ENCODE measurements at regions not wholly inside any gene's neighbourhood (a gene's known extent, or its start where the extent isn't known, plus 50 kb on each side); places are given as distances from the start of the nearest gene placed in this dataset.
"Not testable (repeated sequence)": the region's sequence is repeated elsewhere in the genome, so short reads cannot be mapped to it uniquely, and the experiment has no call there.

DNA sequence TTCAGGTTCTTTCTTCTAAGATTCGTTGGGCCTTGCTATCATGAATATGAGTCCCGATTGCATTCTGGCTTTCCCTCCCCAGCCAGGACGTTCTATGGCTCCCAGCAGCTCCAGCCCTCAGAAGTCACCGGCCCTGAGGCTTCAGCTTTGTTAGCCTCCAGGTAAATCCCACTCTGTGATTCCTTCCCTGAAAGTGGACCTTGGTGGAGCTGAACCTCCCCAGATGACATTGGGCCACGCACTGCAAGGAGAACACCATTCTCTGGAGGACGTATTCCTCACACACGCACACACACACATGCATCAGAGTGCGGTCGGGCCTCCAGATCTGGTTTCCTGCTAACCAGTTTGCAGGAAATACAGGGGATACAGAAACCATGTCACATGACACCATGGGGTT is 487.3 kb upstream of the CDH4 start:
- no peak for DNase-seq (ENCODE audit: extremely low read depth in 1 of 11, low read depth in 9 of 11, low spot score in 4 of 11)

DNA sequence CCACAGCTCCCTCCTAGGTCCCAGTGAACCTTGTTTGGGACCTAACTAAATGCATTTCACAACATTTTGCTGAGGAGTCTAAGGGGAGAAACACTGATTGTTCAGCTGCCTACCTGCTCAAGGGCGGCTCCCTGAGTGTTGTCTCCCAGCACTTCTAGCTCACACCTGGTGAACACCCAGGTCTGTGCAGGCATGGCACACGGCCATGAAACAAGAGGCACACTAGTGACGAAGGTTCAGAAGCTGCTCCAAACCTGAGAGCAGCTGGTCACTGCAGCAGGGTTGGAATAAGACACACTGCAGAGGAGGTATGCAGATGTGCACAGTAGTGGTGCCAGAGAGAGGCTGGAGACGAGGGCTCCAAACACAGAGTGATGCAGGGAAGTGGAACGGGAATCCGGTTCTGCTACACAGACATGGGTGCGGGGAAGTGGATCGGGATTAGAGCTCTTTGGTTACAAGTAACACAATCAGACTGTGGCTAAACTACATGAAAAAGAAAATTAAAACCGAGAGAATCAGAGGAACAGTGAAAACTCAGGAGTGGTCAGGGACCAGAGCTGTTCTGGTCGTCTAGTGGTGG is 486.1 kb upstream of the CDH4 start:
- no peak for DNase-seq (ENCODE audit: extremely low read depth in 1 of 11, low read depth in 9 of 11, low spot score in 4 of 11)

GRCh38 chr20:60768216-60768615 is 483.8 kb upstream of the CDH4 start:
- DNase-seq (ENCODE audit: extremely low read depth in 1 of 11, low read depth in 9 of 11, low spot score in 4 of 11) = no peak

DNA sequence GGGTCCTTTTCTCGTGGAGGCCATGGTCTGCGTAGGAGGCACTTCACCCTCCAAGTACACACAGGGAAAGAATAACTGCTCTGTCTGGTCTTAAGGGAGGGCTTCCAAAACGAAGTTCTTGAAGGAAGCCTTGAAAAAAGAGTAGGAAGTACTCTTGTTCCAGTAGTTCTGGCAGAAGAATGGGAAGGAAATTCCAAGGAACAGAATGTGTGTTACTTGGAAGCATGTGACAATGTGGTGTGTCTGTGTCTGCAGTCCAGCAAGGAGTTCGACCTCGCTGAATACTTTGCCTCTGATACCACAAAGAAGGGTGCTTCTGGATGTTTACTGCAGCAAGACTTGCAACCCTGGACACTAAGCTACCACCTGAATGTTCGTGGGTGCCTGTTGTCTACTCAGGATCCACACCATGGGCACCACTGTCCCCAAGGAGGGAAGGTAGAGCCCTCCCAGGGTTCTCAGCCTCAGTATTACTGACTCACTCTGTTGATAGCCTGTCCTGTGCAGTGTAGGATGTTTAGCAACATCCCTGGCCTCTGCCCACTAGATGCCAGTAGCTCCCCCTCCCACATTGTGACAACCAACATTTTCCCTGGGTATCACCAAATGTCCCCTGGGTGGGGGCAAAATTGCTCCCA is 471.6 kb upstream of the CDH4 start:
- no peak for DNase-seq (ENCODE audit: extremely low read depth in 1 of 11, low read depth in 9 of 11, low spot score in 4 of 11)

GRCh38 chr20:60782959-60783625 is 469.0 kb upstream of the CDH4 start:
- no peak for DNase-seq (ENCODE audit: extremely low read depth in 1 of 11, low read depth in 9 of 11, low spot score in 4 of 11)

DNA sequence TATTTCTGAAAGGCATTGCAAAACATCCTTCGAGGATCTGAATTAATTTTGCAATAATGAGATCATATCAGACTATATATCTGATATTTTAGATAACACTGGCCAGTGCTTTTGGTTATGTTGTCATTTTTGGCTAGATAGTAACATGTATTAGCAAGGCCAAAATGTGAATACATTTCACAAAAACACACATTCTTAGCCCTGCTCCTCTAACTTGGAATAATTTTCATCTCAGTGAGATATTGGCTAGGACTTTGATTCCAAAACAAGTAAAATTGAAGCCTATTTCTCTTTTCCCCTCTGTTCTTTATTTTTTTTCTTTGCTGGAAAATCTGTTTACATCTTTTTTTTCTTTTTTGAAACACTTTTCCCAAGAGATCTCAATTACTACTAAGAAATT is 466.8 kb upstream of the CDH4 start:
- no peak for DNase-seq (ENCODE audit: extremely low read depth in 1 of 11, low read depth in 9 of 11, low spot score in 4 of 11)

- DNase-seq (ENCODE audit: extremely low read depth in 1 of 11, low read depth in 9 of 11, low spot score in 4 of 11) = no peak
Measured at GRCh38 chr20:60785785-60786184, 466.3 kb upstream of the CDH4 start.

- DNase-seq (ENCODE audit: extremely low read depth in 1 of 11, low read depth in 9 of 11, low spot score in 4 of 11) = no peak
Measured at GRCh38 chr20:60786686-60787217, 465.3 kb upstream of the CDH4 start.

DNA sequence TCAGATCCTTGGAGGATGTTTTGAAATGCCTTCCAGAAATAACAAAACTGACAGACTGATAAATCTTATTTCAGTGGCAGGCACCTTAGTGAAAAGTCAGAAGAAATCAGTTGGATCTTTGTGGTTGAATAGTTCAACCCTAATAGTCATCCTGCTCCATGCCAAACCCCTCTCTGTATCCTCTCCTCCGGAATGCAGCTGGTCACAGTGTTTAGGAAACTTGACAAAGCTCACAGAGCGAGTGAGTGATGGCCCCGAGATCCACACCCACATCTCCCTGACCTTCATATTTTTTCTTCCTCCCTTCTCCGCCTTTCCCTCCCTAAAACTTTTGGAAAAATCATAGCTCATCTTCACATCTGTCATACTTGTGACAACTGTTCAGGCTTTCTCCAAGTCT is 464.8 kb upstream of the CDH4 start:
- DNase-seq (ENCODE audit: extremely low read depth in 1 of 11, low read depth in 9 of 11, low spot score in 4 of 11) = no peak

GRCh38 chr20:60788070-60788469 is 464.0 kb upstream of the CDH4 start:
- DNase-seq (ENCODE audit: extremely low read depth in 1 of 11, low read depth in 9 of 11, low spot score in 4 of 11) = no peak

GRCh38 chr20:60789399-60789798 is 462.7 kb upstream of the CDH4 start:
- no peak for DNase-seq (ENCODE audit: extremely low read depth in 1 of 11, low read depth in 9 of 11, low spot score in 4 of 11)

GRCh38 chr20:60790339-60790738 is 461.7 kb upstream of the CDH4 start:
- not testable (repeated sequence) for DNase-seq (ENCODE audit: extremely low read depth in 1 of 11, low read depth in 9 of 11, low spot score in 4 of 11)

GRCh38 chr20:60791823-60792222 is 460.2 kb upstream of the CDH4 start:
- no peak for DNase-seq (ENCODE audit: extremely low read depth in 1 of 11, low read depth in 9 of 11, low spot score in 4 of 11)

DNA sequence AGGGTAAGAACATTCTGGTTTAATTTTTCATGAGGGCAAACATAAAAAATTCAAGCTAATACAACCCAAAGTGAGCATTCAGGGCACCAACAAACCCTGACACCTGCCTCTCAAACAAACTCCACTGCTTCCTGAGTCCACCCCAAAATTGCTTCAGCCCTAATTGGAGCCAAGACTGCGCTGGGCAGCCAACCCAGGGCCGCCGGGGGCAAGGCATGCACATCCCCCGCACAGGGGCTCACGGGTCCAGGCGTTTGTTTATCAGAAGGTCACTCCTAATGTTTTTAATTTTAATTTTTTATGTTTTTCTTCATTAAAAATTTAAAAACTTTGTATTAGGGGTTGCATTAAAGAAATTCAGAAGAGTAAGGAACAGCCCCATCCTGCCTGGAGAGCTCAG is 459.1 kb upstream of the CDH4 start:
- DNase-seq (ENCODE audit: extremely low read depth in 1 of 11, low read depth in 9 of 11, low spot score in 4 of 11) = no peak

DNA sequence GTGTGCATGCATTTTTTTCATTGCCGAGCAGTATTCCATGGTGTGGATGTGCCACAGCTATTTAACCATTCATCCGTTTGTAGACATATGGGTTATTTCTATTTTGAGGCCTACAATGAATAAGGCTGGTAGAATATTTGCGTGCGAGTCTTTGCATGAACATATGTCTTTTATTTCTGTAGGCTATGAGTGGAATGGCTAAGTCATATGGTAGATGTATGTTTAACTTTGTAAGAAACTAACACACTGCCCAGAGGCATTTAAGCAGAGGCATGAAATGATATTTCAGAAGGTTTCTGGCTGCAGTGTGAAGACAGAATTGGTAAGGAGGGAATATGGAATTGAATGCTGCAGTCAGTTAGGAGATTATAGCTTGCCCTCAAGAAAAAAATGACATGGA is 457.4 kb upstream of the CDH4 start:
- no peak for DNase-seq (ENCODE audit: extremely low read depth in 1 of 11, low read depth in 9 of 11, low spot score in 4 of 11)

GRCh38 chr20:60795651-60796050 is 456.4 kb upstream of the CDH4 start:
- no peak for DNase-seq (ENCODE audit: extremely low read depth in 1 of 11, low read depth in 9 of 11, low spot score in 4 of 11)

GRCh38 chr20:60800185-60800584 is 451.9 kb upstream of the CDH4 start:
- DNase-seq (ENCODE audit: extremely low read depth in 1 of 11, low read depth in 9 of 11, low spot score in 4 of 11) = no peak

- DNase-seq (ENCODE audit: extremely low read depth in 1 of 11, low read depth in 9 of 11, low spot score in 4 of 11) = peak in 1 of 11 donors; percentile 23
Measured at GRCh38 chr20:60802676-60803075, 449.4 kb upstream of the CDH4 start.

- no peak for DNase-seq (ENCODE audit: extremely low read depth in 1 of 11, low read depth in 9 of 11, low spot score in 4 of 11)
Measured at GRCh38 chr20:60803335-60804055, 448.6 kb upstream of the CDH4 start.

Measured in renal cortex interstitium (tissue), 11 donors.